NT2/D1 (cell line): ENCODE measurements at regions not wholly inside any gene's neighbourhood (a gene's known extent, or its start where the extent isn't known, plus 50 kb on each side); places are given as distances from the start of the nearest gene placed in this dataset.

Source experiments
- DNase-seq: peaks from one replicate; pipeline ENCODE4 v3.0.0-alpha.2; 2011; ENCODE audit warnings: low read depth, low spot score
- H3K27me3 ChIP-seq: 2 replicates; pipeline ENCODE4 v1.6.0; 2011; ENCODE audit warnings: mild to moderate bottlenecking; ENCODE audit not compliant: insufficient read length, insufficient read depth
- H3K36me3 ChIP-seq: 2 replicates; pipeline ENCODE4 v1.6.1; 2011; ENCODE audit warnings: mild to moderate bottlenecking, low read length, mixed read lengths; ENCODE audit not compliant: insufficient read depth, insufficient read length
- H3K4me1 ChIP-seq: 2 replicates; pipeline ENCODE4 v1.5.1; 2011; ENCODE audit not compliant: insufficient read depth, insufficient read length
- H3K4me3 ChIP-seq: 2 replicates; pipeline ENCODE4 v1.5.1; 2011; ENCODE audit warnings: low read depth; ENCODE audit not compliant: insufficient read length
- H3K9ac ChIP-seq: 2 replicates; pipeline ENCODE4 v1.6.0; 2011; ENCODE audit warnings: low read depth; ENCODE audit not compliant: insufficient read length
- H3K9me3 ChIP-seq: 2 replicates; pipeline ENCODE4 v1.5.1; 2011; ENCODE audit warnings: mild to moderate bottlenecking, low read length; ENCODE audit not compliant: insufficient read depth
- SUZ12 ChIP-seq: IDR thresholded peaks from 2 replicates; pipeline ENCODE4 v1.6.1; 2011; ENCODE audit not compliant: insufficient read length, insufficient read depth; ENCODE audit errors: extremely low read depth
- YY1 ChIP-seq: IDR thresholded peaks from 2 replicates; pipeline ENCODE4 v1.6.1; 2011; ENCODE audit not compliant: insufficient read length, insufficient read depth
- ZNF274 ChIP-seq: IDR thresholded peaks from 2 replicates; pipeline ENCODE4 v1.6.1; 2011; ENCODE audit warnings: mild to moderate bottlenecking, low read depth, low read length

- Histone ChIP-seq H3K9ac (no peak overlapping the region), H3K36me3 (no peaks in the 10 kb centered on the region), H3K4me3 (no peak overlapping the region), H3K27me3 (no peaks in the 10 kb centered on the region), H3K4me1 (no peaks in the 10 kb centered on the region), H3K9me3 (no peaks in the 10 kb centered on the region)
- no peak for TF ChIP-seq SUZ12
- no peak for TF ChIP-seq ZNF274
- TF ChIP-seq YY1, result no peak
- no peak for DNase-seq
These were observed 819.2 kb downstream of the PCDH18 start for GRCh38 chr4:136713140-136713539.

DNA sequence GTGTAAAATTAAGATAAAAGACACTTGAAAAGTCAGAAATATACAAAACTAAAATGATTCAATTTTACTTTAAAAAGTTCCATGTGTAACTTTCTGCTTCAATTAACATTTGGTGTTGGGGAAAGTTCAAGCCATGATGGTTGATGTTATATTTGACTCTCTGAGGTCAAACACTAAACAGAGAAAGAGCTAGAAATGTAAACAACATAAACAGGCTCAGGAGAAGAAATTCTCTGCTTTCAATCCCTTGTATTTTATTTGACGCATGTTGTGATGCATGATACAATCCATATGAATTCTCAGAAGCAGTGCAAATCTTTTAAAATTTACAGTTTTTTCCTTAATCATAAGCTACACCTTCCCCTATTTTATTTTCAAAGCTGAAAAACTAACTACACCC lies 822.4 kb downstream of the PCDH18 start:
- DNase-seq, result no peak
- Histone ChIP-seq H3K9ac (no peak overlapping the region), H3K9me3 (no peaks in the 10 kb centered on the region), H3K36me3 (no peaks in the 10 kb centered on the region), H3K27me3 (no peaks in the 10 kb centered on the region), H3K4me1 (no peaks in the 10 kb centered on the region), H3K4me3 (no peak overlapping the region)
- no peak for TF ChIP-seq YY1
- TF ChIP-seq SUZ12, result no peak
- TF ChIP-seq ZNF274, result no peak

DNA sequence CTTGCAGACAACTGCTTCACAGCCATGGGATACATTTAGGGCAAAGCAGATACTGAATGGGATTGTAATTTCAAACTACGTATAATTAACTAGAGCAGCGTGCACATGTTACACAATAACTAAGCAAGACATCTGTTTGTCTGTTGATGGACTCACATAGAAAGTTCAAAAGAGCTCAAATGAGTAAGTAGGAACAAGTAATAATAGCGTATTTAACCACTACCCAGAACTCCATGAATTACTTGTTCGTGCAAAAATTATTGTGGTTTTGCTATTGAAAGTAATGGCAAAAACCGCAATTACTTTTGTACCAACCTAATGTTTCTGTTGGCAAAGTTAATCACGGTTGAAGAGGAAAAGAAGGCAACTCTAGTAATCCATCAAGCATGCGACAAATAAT lies 825.4 kb downstream of the PCDH18 start:
- no peaks in the 10 kb centered on the region for H3K9me3 ChIP-seq
- H3K9ac ChIP-seq, result no peak overlapping the region
- DNase-seq, result no peak
- TF ChIP-seq ZNF274, result no peak
- no peak for TF ChIP-seq YY1
- no peak for TF ChIP-seq SUZ12
- no peaks in the 10 kb centered on the region for H3K36me3 ChIP-seq
- H3K4me1 ChIP-seq, result no peaks in the 10 kb centered on the region
- no peaks in the 10 kb centered on the region for H3K27me3 ChIP-seq
- H3K4me3 ChIP-seq, result no peak overlapping the region

- Histone ChIP-seq H3K9ac (no peak overlapping the region), H3K27me3 (no peaks in the 10 kb centered on the region), H3K4me1 (no peaks in the 10 kb centered on the region), H3K4me3 (no peak overlapping the region), H3K9me3 (no peaks in the 10 kb centered on the region), H3K36me3 (no peaks in the 10 kb centered on the region)
- no peak for DNase-seq
- TF ChIP-seq ZNF274, result no peak
- no peak for TF ChIP-seq YY1
- TF ChIP-seq SUZ12, result no peak
These were observed 832.4 kb downstream of the PCDH18 start for GRCh38 chr4:136699905-136700304.

DNA sequence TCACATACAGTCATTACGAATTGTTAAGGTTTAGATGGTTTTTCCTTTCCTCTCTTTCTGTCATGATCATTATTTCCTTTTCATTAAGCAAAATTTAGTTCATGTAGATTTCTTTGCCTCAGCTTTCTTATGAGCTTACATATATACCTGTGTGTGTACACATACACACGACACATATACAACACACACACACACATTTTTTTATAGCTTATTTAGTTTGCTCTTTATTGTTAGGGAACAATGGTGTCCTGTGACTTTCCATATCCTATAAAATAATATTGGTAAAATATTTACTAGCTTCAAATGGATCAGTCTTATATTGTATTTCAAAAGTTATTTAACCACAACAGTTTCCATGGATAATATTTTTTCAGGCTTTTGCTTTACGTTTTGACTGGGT lies 840.7 kb downstream of the PCDH18 start:
- Histone ChIP-seq H3K4me3 (no peak overlapping the region), H3K36me3 (no peaks in the 10 kb centered on the region), H3K9me3 (peaks cover 5% of the 10 kb centered on the region; the same call in 1 of the 2 replicates), H3K27me3 (no peaks in the 10 kb centered on the region), H3K4me1 (no peaks in the 10 kb centered on the region), H3K9ac (no peak overlapping the region)
- DNase-seq, result no peak
- TF ChIP-seq SUZ12 (no peak), ZNF274 (no peak), YY1 (no peak)

GRCh38 chr4:136690360-136690759 lies 841.9 kb downstream of the PCDH18 start:
- H3K27me3 ChIP-seq, result no peaks in the 10 kb centered on the region
- DNase-seq, result no peak
- H3K4me1 ChIP-seq, result no peaks in the 10 kb centered on the region
- H3K36me3 ChIP-seq, result no peaks in the 10 kb centered on the region
- H3K4me3 ChIP-seq, result no peak overlapping the region
- no peak overlapping the region for H3K9ac ChIP-seq
- H3K9me3 ChIP-seq, result peaks cover 5% of the 10 kb centered on the region; the same call in 1 of the 2 replicates
- no peak for TF ChIP-seq ZNF274
- TF ChIP-seq SUZ12, result no peak
- no peak for TF ChIP-seq YY1

GRCh38 chr4:136687596-136687995 lies 844.7 kb downstream of the PCDH18 start:
- TF ChIP-seq SUZ12 (no peak), YY1 (no peak), ZNF274 (no peak)
- no peaks in the 10 kb centered on the region for H3K27me3 ChIP-seq
- H3K36me3 ChIP-seq, result no peaks in the 10 kb centered on the region
- no peak for DNase-seq
- no peak overlapping the region for H3K9ac ChIP-seq
- no peak overlapping the region for H3K4me3 ChIP-seq
- no peaks in the 10 kb centered on the region for H3K4me1 ChIP-seq
- H3K9me3 ChIP-seq, result peaks cover 5% of the 10 kb centered on the region; the same call in 1 of the 2 replicates

DNA sequence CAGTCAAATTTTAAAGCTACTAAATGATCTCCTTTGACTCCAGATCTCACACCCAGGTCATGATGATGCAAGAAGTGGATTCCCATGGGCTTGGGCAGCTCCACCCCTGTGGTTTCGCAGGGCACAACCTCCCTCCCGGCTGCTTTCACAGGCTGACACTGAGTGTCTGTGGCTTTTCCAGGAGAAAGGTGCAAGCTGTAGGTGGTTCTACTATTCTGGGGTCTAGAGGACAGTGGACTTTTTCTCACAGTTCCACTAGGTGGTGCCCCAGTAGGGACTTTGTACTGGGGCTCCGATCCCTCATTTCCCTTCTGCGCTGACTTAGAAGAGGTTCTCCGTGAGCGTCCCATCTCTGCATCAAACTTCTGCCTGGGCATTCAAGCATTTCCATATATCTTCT lies 845.2 kb downstream of the PCDH18 start:
- no peak for TF ChIP-seq YY1
- TF ChIP-seq ZNF274, result no peak
- no peak for TF ChIP-seq SUZ12
- Histone ChIP-seq H3K4me1 (no peaks in the 10 kb centered on the region), H3K4me3 (no peak overlapping the region), H3K9ac (no peak overlapping the region), H3K27me3 (no peaks in the 10 kb centered on the region), H3K36me3 (no peaks in the 10 kb centered on the region), H3K9me3 (peaks cover 5% of the 10 kb centered on the region; the same call in 1 of the 2 replicates)
- no peak for DNase-seq
